Activated CD8-positive, alpha-beta memory T cell treated with anti-CD3 and anti-CD28 coated beads, Interleukin-2, amount 50 U/mL, for 4 hours (primary cell): ENCODE measurements at regions not wholly inside any gene's neighbourhood (a gene's known extent, or its start where the extent isn't known, plus 50 kb on each side); places are given as distances from the start of the nearest gene placed in this dataset.
"Not testable (repeated sequence)": the region's sequence is repeated elsewhere in the genome, so short reads cannot be mapped to it uniquely, and the experiment has no call there.

Experiments
- DNase-seq: peaks from one replicate; pipeline ENCODE4 v3.0.0-alpha.2; 2020

- DNase-seq: no peak
Observed at GRCh38 chr2:105691947-105692390, 52.7 kb upstream of the NCK2 start.

GRCh38 chr2:105690566-105690965, 54.1 kb upstream of the NCK2 start:
- no peak for DNase-seq

GRCh38 chr2:105689484-105689883, 55.2 kb upstream of the NCK2 start:
- DNase-seq: no peak

- no peak for DNase-seq
Observed at GRCh38 chr2:105688946-105689345, 55.8 kb upstream of the NCK2 start.

- no peak for DNase-seq
Observed at GRCh38 chr2:105686588-105686987, 58.1 kb upstream of the NCK2 start.

- DNase-seq: no peak
Observed at GRCh38 chr2:105683011-105683492, 61.7 kb upstream of the NCK2 start.

- DNase-seq: no peak
Observed at GRCh38 chr2:105682401-105682800, 62.3 kb upstream of the NCK2 start.

- DNase-seq: no peak
Observed at GRCh38 chr2:105681927-105682326, 62.8 kb upstream of the NCK2 start.

GRCh38 chr2:105680357-105680756, 64.4 kb upstream of the NCK2 start:
- no peak for DNase-seq

- no peak for DNase-seq
Observed at GRCh38 chr2:105678346-105678745, 66.4 kb upstream of the NCK2 start.

GRCh38 chr2:105677901-105678300, 66.8 kb upstream of the NCK2 start:
- DNase-seq: no peak

GRCh38 chr2:105675841-105676240, 68.9 kb upstream of the NCK2 start:
- DNase-seq: no peak

- DNase-seq: no peak
Observed at GRCh38 chr2:105674859-105675541, 69.7 kb upstream of the NCK2 start.

- DNase-seq: no peak
Observed at GRCh38 chr2:105674401-105674800, 70.3 kb upstream of the NCK2 start.

GRCh38 chr2:105671156-105671555, 73.6 kb upstream of the NCK2 start:
- no peak for DNase-seq

- no peak for DNase-seq
Observed at GRCh38 chr2:105669384-105669891, 75.3 kb upstream of the NCK2 start.

GRCh38 chr2:105665480-105665879, 79.2 kb upstream of the NCK2 start:
- no peak for DNase-seq

- no peak for DNase-seq
Observed at GRCh38 chr2:105660489-105660888, 84.2 kb upstream of the NCK2 start.

GRCh38 chr2:105655723-105656606, 88.7 kb upstream of the NCK2 start:
- not testable (repeated sequence) for DNase-seq

GRCh38 chr2:105655244-105655643, 89.5 kb upstream of the NCK2 start:
- DNase-seq: no peak

GRCh38 chr2:105654474-105655004, 90.2 kb upstream of the NCK2 start:
- DNase-seq: no peak

GRCh38 chr2:105653302-105653701, 91.4 kb upstream of the NCK2 start:
- DNase-seq: no peak

- no peak for DNase-seq
Observed at GRCh38 chr2:105652014-105652796, 92.5 kb upstream of the NCK2 start.
